Transverse colon (tissue), 4 donors: ENCODE measurements at regions not wholly inside any gene's neighbourhood (a gene's known extent, or its start where the extent isn't known, plus 50 kb on each side); places are given as distances from the start of the nearest gene placed in this dataset.

ENCODE experiments used
- DNase-seq: peaks from one replicate; pipeline ENCODE4 v3.0.0-alpha.2; 2019
- H3K27ac ChIP-seq, 4 donors: fragments of 200-600 bp; sonication (generic); 2 replicates each; pipeline ENCODE4 v1.5.1; 2016 to 2018; ENCODE audit warnings: inconsistent platforms in 4 of 4
- H3K27me3 ChIP-seq: fragments of 200-600 bp; sonication (generic); 2 replicates; pipeline ENCODE4 v1.5.1; 2017; ENCODE audit warnings: inconsistent platforms
- H3K36me3 ChIP-seq, 4 donors: fragments of 200-600 bp; sonication (generic); 2 replicates each; pipeline ENCODE4 v1.5.1; 2017 to 2019; ENCODE audit warnings: inconsistent platforms in 4 of 4
- H3K4me1 ChIP-seq, 4 donors: fragments of 200-600 bp; sonication (generic); 2 replicates each; pipeline ENCODE4 v1.5.1; 2017 to 2020; ENCODE audit warnings: inconsistent platforms in 4 of 4
- H3K4me3 ChIP-seq, 4 donors: fragments of 200-600 bp; sonication (generic); 1 replicate in 1 of 4; 2 replicates in 3 of 4; pipeline versions ENCODE4 v1.5.1 to v1.6.1; 2017 to 2019; ENCODE audit warnings: inconsistent platforms in 4 of 4
- H3K9me3 ChIP-seq, 2 donors: fragments of 200-600 bp; sonication (generic); 2 replicates each; pipeline ENCODE4 v1.5.1; 2017 to 2019; ENCODE audit warnings: inconsistent platforms in 2 of 2
- EP300 ChIP-seq: sonication (generic); formaldehyde crosslinking; IDR thresholded peaks from one replicate; pipeline ENCODE4 v1.6.1; 2017; ENCODE audit warnings: antibody characterized with exemption, low read depth
- POLR2A ChIP-seq: fragments of 450-650 bp; IDR thresholded peaks from one replicate; pipeline ENCODE4 v1.6.1; 2016; ENCODE audit warnings: antibody characterized with exemption, mild to moderate bottlenecking, moderate library complexity
- POLR2AphosphoS5 ChIP-seq, 3 donors: sonication (generic); formaldehyde crosslinking; IDR thresholded peaks; one replicate each; pipeline ENCODE4 v1.6.1; 2016; ENCODE audit warnings: antibody characterized with exemption in 3 of 3
- WGBS, 2 donors: methylation state at CpG; one replicate each; pipeline ENCODE4 v1.1.5; 2018; ENCODE audit warnings: low coverage in 1 of 2; 5-methylcytosine and 5-hydroxymethylcytosine counted together
- in situ Hi-C, 4 donors: fragments of 200-750 bp; cut with MboI; loops; one replicate each; pipeline versions ENCODE4 v1.15.0 to v1.15.1; 2017; ENCODE audit warnings: low sequenced_read_pairs in 3 of 4, low pct_ligation_motif_present in 1 of 4, low pct_unique_long_range_greater_than_20kb in 1 of 4
- intact Hi-C: fragments of 100-400 bp; cut with DNase I; formaldehyde crosslinking; loops from one replicate; pipeline ENCODE4 v1.15.1; 2023; ENCODE audit warnings: low total_unique reads
- TF ChIP-seq, protein P1 (sequence below), 5 experiments: fragments of 200-600 bp in 3 of 5; fragments of 450-650 bp in 2 of 5; sonication (generic) in 3 of 5; IDR thresholded peaks; 1 replicate in 2 of 5; 2 replicates in 3 of 5; pipeline ENCODE4 v1.5.1; 2016 to 2017; ENCODE audit warnings: antibody characterized with exemption in 5 of 5, inconsistent platforms in 3 of 5, mild to moderate bottlenecking in 2 of 5, moderate library complexity in 1 of 5

DNA sequence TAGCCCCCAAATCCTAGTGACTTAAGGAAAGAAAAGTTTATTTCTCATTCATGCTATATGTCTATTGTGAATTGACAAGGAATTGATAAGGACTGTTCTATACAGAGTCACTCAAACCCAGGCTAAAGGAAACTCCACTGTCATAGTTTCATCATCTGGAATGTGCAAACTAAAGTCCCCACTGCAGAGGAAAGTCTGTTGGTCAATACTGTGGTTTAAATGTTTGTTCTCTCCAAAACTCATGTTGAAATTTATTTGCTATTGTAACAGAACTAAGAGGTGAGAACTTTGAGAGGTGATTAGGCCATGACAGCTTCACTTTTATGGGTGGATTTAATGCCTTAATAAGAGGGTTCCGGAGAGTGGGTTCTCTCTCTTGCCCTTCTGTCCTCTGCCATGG, 149.6 kb downstream of the COX18 start:
- intact Hi-C loops (no loop called here), in situ Hi-C loops (no loop called here)
- 97 to 100% methylated on average over 1 of the region's 1 CpG for WGBS, 2 donors
- no peak overlapping the region for H3K27ac ChIP-seq
- H3K36me3 ChIP-seq = no peaks in the 10 kb centered on the region
- no peak for TF ChIP-seq POLR2AphosphoS5 (IDR thresholded peaks at IDR 0.05)
- no peak for TF ChIP-seq EP300
- TF ChIP-seq POLR2A = no peak
- TF ChIP-seq, protein P1, sequence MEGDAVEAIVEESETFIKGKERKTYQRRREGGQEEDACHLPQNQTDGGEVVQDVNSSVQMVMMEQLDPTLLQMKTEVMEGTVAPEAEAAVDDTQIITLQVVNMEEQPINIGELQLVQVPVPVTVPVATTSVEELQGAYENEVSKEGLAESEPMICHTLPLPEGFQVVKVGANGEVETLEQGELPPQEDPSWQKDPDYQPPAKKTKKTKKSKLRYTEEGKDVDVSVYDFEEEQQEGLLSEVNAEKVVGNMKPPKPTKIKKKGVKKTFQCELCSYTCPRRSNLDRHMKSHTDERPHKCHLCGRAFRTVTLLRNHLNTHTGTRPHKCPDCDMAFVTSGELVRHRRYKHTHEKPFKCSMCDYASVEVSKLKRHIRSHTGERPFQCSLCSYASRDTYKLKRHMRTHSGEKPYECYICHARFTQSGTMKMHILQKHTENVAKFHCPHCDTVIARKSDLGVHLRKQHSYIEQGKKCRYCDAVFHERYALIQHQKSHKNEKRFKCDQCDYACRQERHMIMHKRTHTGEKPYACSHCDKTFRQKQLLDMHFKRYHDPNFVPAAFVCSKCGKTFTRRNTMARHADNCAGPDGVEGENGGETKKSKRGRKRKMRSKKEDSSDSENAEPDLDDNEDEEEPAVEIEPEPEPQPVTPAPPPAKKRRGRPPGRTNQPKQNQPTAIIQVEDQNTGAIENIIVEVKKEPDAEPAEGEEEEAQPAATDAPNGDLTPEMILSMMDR (IDR thresholded peaks at IDR 0.05) = no peak
- no peaks in the 10 kb centered on the region for H3K9me3 ChIP-seq
- H3K4me1 ChIP-seq = no peaks in the 10 kb centered on the region
- no peak for DNase-seq
- H3K27me3 ChIP-seq = no peaks in the 10 kb centered on the region
- H3K4me3 ChIP-seq = no peak overlapping the region

DNA sequence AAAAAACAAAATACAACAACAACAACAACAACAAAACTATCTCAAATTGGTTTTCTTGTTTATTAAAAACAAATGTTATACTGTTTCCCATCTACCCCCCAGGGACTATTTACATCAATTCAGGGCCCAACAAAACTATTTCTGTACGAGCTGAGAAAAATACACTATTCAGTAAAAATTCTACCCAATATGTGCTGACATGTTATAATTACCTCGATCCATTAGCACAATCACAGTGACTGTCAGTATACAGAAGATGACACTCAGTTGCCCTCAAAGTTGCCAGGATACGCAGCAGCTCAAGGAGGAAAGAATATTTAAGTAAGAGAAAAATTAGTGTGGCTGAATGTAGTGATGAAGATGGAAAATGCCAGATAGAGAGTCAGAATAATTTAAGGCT, 150.1 kb downstream of the COX18 start:
- intact Hi-C loops (no loop called here), in situ Hi-C loops (no loop called here)
- Histone ChIP-seq H3K9me3 (no peaks in the 10 kb centered on the region), H3K4me1 (no peaks in the 10 kb centered on the region), H3K27ac (no peak overlapping the region), H3K36me3 (no peaks in the 10 kb centered on the region), H3K4me3 (no peak overlapping the region), H3K27me3 (no peaks in the 10 kb centered on the region)
- TF ChIP-seq POLR2A = no peak
- TF ChIP-seq, protein P1 (IDR thresholded peaks at IDR 0.05) = no peak
- TF ChIP-seq EP300 = no peak
- TF ChIP-seq POLR2AphosphoS5 (IDR thresholded peaks at IDR 0.05) = no peak
- DNase-seq = no peak
- 64 to 72% methylated on average over 3 of the region's 3 CpGs for WGBS, 2 donors

DNA sequence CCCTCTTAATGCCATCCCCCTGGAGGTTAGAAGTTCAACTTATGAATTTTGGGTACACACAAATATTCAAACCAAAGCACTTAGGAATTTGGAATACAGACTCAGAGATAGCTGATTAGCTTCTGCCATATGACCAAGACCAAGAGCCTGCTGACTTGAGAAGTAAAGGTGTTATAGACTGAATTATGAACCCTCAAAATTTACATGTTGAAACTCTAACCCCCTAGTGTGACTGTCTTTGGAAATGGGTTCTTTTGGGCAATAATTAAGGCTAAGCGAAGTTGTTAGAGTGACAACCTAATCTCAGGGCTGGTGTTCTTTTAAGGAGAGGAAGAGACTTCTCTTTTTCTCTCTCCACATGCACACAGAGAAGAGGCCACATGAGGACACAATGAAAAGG, 151.2 kb downstream of the COX18 start:
- Histone ChIP-seq H3K27me3 (no peaks in the 10 kb centered on the region), H3K4me1 (no peaks in the 10 kb centered on the region), H3K4me3 (no peak overlapping the region), H3K27ac (no peak overlapping the region), H3K9me3 (no peaks in the 10 kb centered on the region), H3K36me3 (no peaks in the 10 kb centered on the region)
- 75 to 93% methylated on average over 1 of the region's 1 CpG for WGBS, 2 donors
- TF ChIP-seq POLR2A = no peak
- no peak for TF ChIP-seq POLR2AphosphoS5 (IDR thresholded peaks at IDR 0.05)
- TF ChIP-seq, protein P1 (IDR thresholded peaks at IDR 0.05) = no peak
- no peak for TF ChIP-seq EP300
- intact Hi-C loops = no loop called here
- in situ Hi-C loops = no loop called here
- DNase-seq = no peak

DNA sequence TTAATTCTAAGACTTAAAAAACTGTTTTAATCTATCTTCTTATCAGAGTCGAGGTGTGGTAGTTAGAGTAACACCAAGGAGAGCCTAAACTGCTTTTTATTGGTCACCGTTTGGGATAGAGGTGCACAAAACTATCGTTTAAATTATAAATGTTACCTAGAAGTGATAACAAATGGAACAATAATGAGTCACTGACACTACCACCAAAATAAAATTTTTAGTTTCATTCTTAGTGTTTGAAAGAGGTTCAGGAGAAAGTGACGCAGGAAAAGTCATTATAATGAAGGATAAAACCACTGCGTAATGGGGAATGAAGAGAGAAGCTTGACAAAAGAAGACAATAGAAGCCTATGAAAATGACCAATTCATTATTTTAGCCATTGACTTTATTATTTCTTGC, 158.2 kb downstream of the COX18 start:
- intact Hi-C loops = no loop called here

More for the DNA sequence above, 158.2 kb downstream of the COX18 start:
- no peak overlapping the region for H3K4me3 ChIP-seq
- no peaks in the 10 kb centered on the region for H3K36me3 ChIP-seq
- in situ Hi-C loops = no loop called here
- H3K27me3 ChIP-seq = no peaks in the 10 kb centered on the region
- H3K9me3 ChIP-seq = no peaks in the 10 kb centered on the region
- TF ChIP-seq, protein P1 (IDR thresholded peaks at IDR 0.05) = no peak
- TF ChIP-seq POLR2AphosphoS5 (IDR thresholded peaks at IDR 0.05) (no peak), POLR2A (no peak), EP300 (no peak)
- no peak for DNase-seq
- no peak overlapping the region for H3K27ac ChIP-seq
- 37 to 58% methylated on average over 5 of the region's 5 CpGs for WGBS, 2 donors
- H3K4me1 ChIP-seq = no peaks in the 10 kb centered on the region
